PFSK-1 (cell line): ENCODE measurements at regions not wholly inside any gene's neighbourhood (a gene's known extent, or its start where the extent isn't known, plus 50 kb on each side); places are given as distances from the start of the nearest gene placed in this dataset.

ENCODE experiments used
- POLR2AphosphoS5 ChIP-seq: IDR thresholded peaks from 2 replicates; pipeline ENCODE4 v1.6.1; 2012; ENCODE audit warnings: low read depth, mild to moderate bottlenecking, control low read depth, low read length, moderate library complexity
- SIN3A ChIP-seq: IDR thresholded peaks from 2 replicates; pipeline ENCODE4 v1.6.1; 2012; ENCODE audit warnings: mild to moderate bottlenecking, low read length, moderate library complexity, borderline replicate concordance; ENCODE audit not compliant: insufficient read depth
- TAF1 ChIP-seq: IDR thresholded peaks from 2 replicates; pipeline ENCODE4 v1.6.1; 2012; ENCODE audit warnings: low read length, control low read depth, borderline replicate concordance; ENCODE audit not compliant: insufficient read depth
- TF ChIP-seq, protein P1 (sequence below), 2 experiments: IDR thresholded peaks; 2 replicates each; pipeline versions ENCODE4 v1.6.1 to v1.8.0; 2011 to 2012; ENCODE audit warnings: low read depth in 2 of 2, low read length in 2 of 2, control low read depth in 1 of 2, inconsistent platforms in 1 of 2, mild to moderate bottlenecking in 1 of 2, moderate library complexity in 1 of 2; ENCODE audit not compliant: insufficient read depth in 1 of 2

- no peak for TF ChIP-seq POLR2AphosphoS5
- no peak for TF ChIP-seq TAF1
- no peak for TF ChIP-seq SIN3A
- TF ChIP-seq, protein P1, sequence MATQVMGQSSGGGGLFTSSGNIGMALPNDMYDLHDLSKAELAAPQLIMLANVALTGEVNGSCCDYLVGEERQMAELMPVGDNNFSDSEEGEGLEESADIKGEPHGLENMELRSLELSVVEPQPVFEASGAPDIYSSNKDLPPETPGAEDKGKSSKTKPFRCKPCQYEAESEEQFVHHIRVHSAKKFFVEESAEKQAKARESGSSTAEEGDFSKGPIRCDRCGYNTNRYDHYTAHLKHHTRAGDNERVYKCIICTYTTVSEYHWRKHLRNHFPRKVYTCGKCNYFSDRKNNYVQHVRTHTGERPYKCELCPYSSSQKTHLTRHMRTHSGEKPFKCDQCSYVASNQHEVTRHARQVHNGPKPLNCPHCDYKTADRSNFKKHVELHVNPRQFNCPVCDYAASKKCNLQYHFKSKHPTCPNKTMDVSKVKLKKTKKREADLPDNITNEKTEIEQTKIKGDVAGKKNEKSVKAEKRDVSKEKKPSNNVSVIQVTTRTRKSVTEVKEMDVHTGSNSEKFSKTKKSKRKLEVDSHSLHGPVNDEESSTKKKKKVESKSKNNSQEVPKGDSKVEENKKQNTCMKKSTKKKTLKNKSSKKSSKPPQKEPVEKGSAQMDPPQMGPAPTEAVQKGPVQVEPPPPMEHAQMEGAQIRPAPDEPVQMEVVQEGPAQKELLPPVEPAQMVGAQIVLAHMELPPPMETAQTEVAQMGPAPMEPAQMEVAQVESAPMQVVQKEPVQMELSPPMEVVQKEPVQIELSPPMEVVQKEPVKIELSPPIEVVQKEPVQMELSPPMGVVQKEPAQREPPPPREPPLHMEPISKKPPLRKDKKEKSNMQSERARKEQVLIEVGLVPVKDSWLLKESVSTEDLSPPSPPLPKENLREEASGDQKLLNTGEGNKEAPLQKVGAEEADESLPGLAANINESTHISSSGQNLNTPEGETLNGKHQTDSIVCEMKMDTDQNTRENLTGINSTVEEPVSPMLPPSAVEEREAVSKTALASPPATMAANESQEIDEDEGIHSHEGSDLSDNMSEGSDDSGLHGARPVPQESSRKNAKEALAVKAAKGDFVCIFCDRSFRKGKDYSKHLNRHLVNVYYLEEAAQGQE (IDR thresholded peaks at IDR 0.05; ENCODE audit: insufficient read depth in 1 of 2, low read depth in 2 of 2, low read length in 2 of 2) = no peak
Measured at GRCh38 chr13:80481588-80481987, 140.7 kb upstream of the SPRY2 start.
